PC-3 (cell line): ENCODE measurements at regions not wholly inside any gene's neighbourhood (a gene's known extent, or its start where the extent isn't known, plus 50 kb on each side); places are given as distances from the start of the nearest gene placed in this dataset.

Experiments
- CTCF ChIP-seq: fragments of 300-600 bp; sonication (generic); conservative IDR thresholded peaks from 2 replicates; pipeline ENCODE4 v1.5.1; 2017; ENCODE audit warnings: antibody characterized with exemption, low read depth, mild to moderate bottlenecking, low read length
- EZH2 ChIP-seq: fragments of 300-600 bp; sonication (generic); IDR thresholded peaks from one replicate; pipeline ENCODE4 v1.6.1; 2017; ENCODE audit warnings: antibody characterized with exemption, mild to moderate bottlenecking, low read length; ENCODE audit not compliant: unreplicated experiment

GRCh38 chr7:46015107-46015868 is 94.2 kb upstream of the IGFBP3 start:
- no peak for TF ChIP-seq CTCF
- TF ChIP-seq EZH2: no peak
